Liver (tissue), 8 donors: ENCODE measurements at regions not wholly inside any gene's neighbourhood (a gene's known extent, or its start where the extent isn't known, plus 50 kb on each side); places are given as distances from the start of the nearest gene placed in this dataset.
"Not testable (repeated sequence)": the region's sequence is repeated elsewhere in the genome, so short reads cannot be mapped to it uniquely, and the experiment has no call there.

Experiments
- DNase-seq: peaks from one replicate; pipeline ENCODE4 v3.0.0-alpha.2; 2017; ENCODE audit warnings: low spot score
- H3K27ac ChIP-seq, 2 donors: one replicate each; pipeline ENCODE4 v1.7.0; 2013; ENCODE audit warnings: inconsistent platforms in 2 of 2, low read length in 2 of 2, control low read depth in 1 of 2, low read depth in 1 of 2, mild to moderate bottlenecking in 1 of 2
- H3K27me3 ChIP-seq, 4 donors: one replicate each; pipeline versions ENCODE4 v1.6.1 to v1.7.0; 2013; ENCODE audit warnings: low read length in 3 of 4, inconsistent platforms in 1 of 4, mild to moderate bottlenecking in 1 of 4, moderate library complexity in 1 of 4; ENCODE audit not compliant: control insufficient read depth in 4 of 4, insufficient read depth in 4 of 4
- H3K36me3 ChIP-seq, 4 donors: one replicate each; pipeline versions ENCODE4 v1.6.1 to v1.7.0; 2013; ENCODE audit warnings: low read length in 3 of 4, mild to moderate bottlenecking in 3 of 4, low read depth in 1 of 4, moderate library complexity in 1 of 4; ENCODE audit not compliant: control insufficient read depth in 4 of 4, insufficient read depth in 3 of 4
- H3K4me1 ChIP-seq, 4 donors: one replicate each; pipeline versions ENCODE4 v1.6.1 to v1.7.0; 2013; ENCODE audit warnings: low read length in 3 of 4, mild to moderate bottlenecking in 3 of 4, moderate library complexity in 1 of 4; ENCODE audit not compliant: control insufficient read depth in 4 of 4, insufficient read depth in 4 of 4
- H3K4me3 ChIP-seq, 3 donors: one replicate each; pipeline versions ENCODE4 v1.6.1 to v1.7.0; 2013; ENCODE audit warnings: low read length in 3 of 3, control low read depth in 1 of 3, low read depth in 1 of 3, mild to moderate bottlenecking in 1 of 3
- H3K9ac ChIP-seq, 2 donors: one replicate each; pipeline ENCODE4 v1.7.0; 2013; ENCODE audit warnings: low read length in 2 of 2, mild to moderate bottlenecking in 2 of 2, moderate library complexity in 2 of 2, control low read depth in 1 of 2, low read depth in 1 of 2
- H3K9me3 ChIP-seq, 4 donors: one replicate each; pipeline versions ENCODE4 v1.6.1 to v1.7.0; 2013; ENCODE audit warnings: low read length in 3 of 4; ENCODE audit not compliant: control insufficient read depth in 4 of 4
- CTCF ChIP-seq: fragments of 150-350 bp; IDR thresholded peaks from 2 replicates; pipeline ENCODE4 v1.5.1; 2017; ENCODE audit warnings: improper control_type of control experiment, low read depth, low read length; ENCODE audit not compliant: missing input control
- EGR1 ChIP-seq, 2 donors: IDR thresholded peaks; 2 replicates each; pipeline ENCODE4 v1.6.1; 2016 to 2018; ENCODE audit warnings: antibody characterized with exemption in 2 of 2, low read depth in 2 of 2
- FOXA2 ChIP-seq: IDR thresholded peaks from 2 replicates; pipeline ENCODE4 v1.6.1; 2016; ENCODE audit warnings: antibody characterized with exemption
- GABPA ChIP-seq, 2 donors: IDR thresholded peaks in 1 of 2; conservative IDR thresholded peaks in 1 of 2; 2 replicates each; pipeline ENCODE4 v1.6.1; 2016; ENCODE audit warnings: antibody characterized with exemption in 2 of 2, mild to moderate bottlenecking in 1 of 2, moderate library complexity in 1 of 2
- HNF4G ChIP-seq: IDR thresholded peaks from 2 replicates; pipeline ENCODE4 v1.6.1; 2016; ENCODE audit warnings: antibody characterized with exemption
- JUND ChIP-seq, 2 donors: IDR thresholded peaks; 2 replicates each; pipeline ENCODE4 v1.6.1; 2016; ENCODE audit warnings: antibody characterized with exemption in 2 of 2
- REST ChIP-seq: IDR thresholded peaks from 2 replicates; pipeline ENCODE4 v1.6.1; 2016; ENCODE audit warnings: antibody characterized with exemption, mild to moderate bottlenecking
- RXRA ChIP-seq, 2 donors: IDR thresholded peaks; 2 replicates each; pipeline ENCODE4 v1.6.1; 2017 to 2018; ENCODE audit warnings: antibody characterized with exemption in 2 of 2, mild to moderate bottlenecking in 1 of 2
- SP1 ChIP-seq: IDR thresholded peaks from 2 replicates; pipeline ENCODE4 v1.6.1; 2018; ENCODE audit warnings: antibody characterized with exemption, mild to moderate bottlenecking
- TAF1 ChIP-seq: conservative IDR thresholded peaks from 2 replicates; pipeline ENCODE4 v1.6.1; 2016; ENCODE audit warnings: antibody characterized with exemption, mild to moderate bottlenecking
- YY1 ChIP-seq: IDR thresholded peaks from 2 replicates; pipeline ENCODE4 v1.6.1; 2016; ENCODE audit warnings: antibody characterized with exemption, mild to moderate bottlenecking
- ZBTB33 ChIP-seq: IDR thresholded peaks from 2 replicates; pipeline ENCODE4 v1.6.1; 2016; ENCODE audit warnings: antibody characterized with exemption
- WGBS: extraction: QIAGEN DNeasy Blood & Tissue Kit; methylation state at CpG from one replicate; pipeline ENCODE4 v1.1.7; 2013; 5-methylcytosine and 5-hydroxymethylcytosine counted together
- donor health status: healthy.
- donor health status: healthy.
- donor health status: healthy.
- donor health status: healthy.
- donor health status: healthy.

- no peaks in the 10 kb centered on the region for H3K36me3 ChIP-seq
- H3K9me3 ChIP-seq, result no peaks in the 10 kb centered on the region
- no peaks in the 10 kb centered on the region for H3K4me1 ChIP-seq
- no peak overlapping the region for H3K27ac ChIP-seq
- no peak overlapping the region for H3K9ac ChIP-seq
- TF ChIP-seq TAF1 (no peak), FOXA2 (no peak), SP1 (no peak), EGR1 (IDR thresholded peaks at IDR 0.05; ENCODE audit: low read depth in 2 of 2) (no peak), CTCF (no peak), GABPA (IDR thresholded peaks at IDR 0.05 in 1 of 2, conservative IDR thresholded peaks at IDR 0.05 in 1 of 2) (no peak)
- WGBS, result 99% methylated on average over 1 of the region's 1 CpG
- no peak overlapping the region for H3K4me3 ChIP-seq
- DNase-seq, result no peak
- H3K27me3 ChIP-seq, result no peaks in the 10 kb centered on the region
Measured at GRCh38 chr2:58387701-58388100, 146.6 kb upstream of the FANCL start.

- H3K27me3 ChIP-seq, H3K4me3 ChIP-seq, H3K36me3 ChIP-seq, DNase-seq, H3K9me3 ChIP-seq, H3K9ac ChIP-seq, H3K27ac ChIP-seq, H3K4me1 ChIP-seq: not testable (repeated sequence)
- 64% methylated on average over 13 of the region's 14 CpGs for WGBS
Measured at GRCh38 chr2:58386904-58387303, 145.8 kb upstream of the FANCL start.

GRCh38 chr2:58378152-58378551, 137.0 kb upstream of the FANCL start:
- 96% methylated on average over 5 of the region's 5 CpGs for WGBS
- H3K36me3 ChIP-seq, result no peaks in the 10 kb centered on the region

GRCh38 chr2:58377181-58377580, 136.1 kb upstream of the FANCL start:
- Histone ChIP-seq H3K36me3 (no peaks in the 10 kb centered on the region), H3K9me3 (no peaks in the 10 kb centered on the region), H3K4me3 (no peak overlapping the region), H3K9ac (no peak overlapping the region), H3K27me3 (no peaks in the 10 kb centered on the region), H3K4me1 (no peaks in the 10 kb centered on the region), H3K27ac (no peak overlapping the region)
- TF ChIP-seq HNF4G (no peak), FOXA2 (no peak), REST (no peak), ZBTB33 (no peak), EGR1 (IDR thresholded peaks at IDR 0.05; ENCODE audit: low read depth in 2 of 2) (no peak), GABPA (IDR thresholded peaks at IDR 0.05 in 1 of 2, conservative IDR thresholded peaks at IDR 0.05 in 1 of 2) (no peak)
- 77% methylated on average over 1 of the region's 1 CpG for WGBS
- no peak for DNase-seq

More at GRCh38 chr2:58378152-58378551, 137.0 kb upstream of the FANCL start:
- H3K4me1 ChIP-seq, result no peaks in the 10 kb centered on the region
- TF ChIP-seq RXRA (IDR thresholded peaks at IDR 0.05) (no peak), TAF1 (no peak), EGR1 (IDR thresholded peaks at IDR 0.05; ENCODE audit: low read depth in 2 of 2) (no peak), YY1 (no peak), JUND (IDR thresholded peaks at IDR 0.05) (no peak), SP1 (no peak)
- H3K9me3 ChIP-seq, result no peaks in the 10 kb centered on the region
- no peak overlapping the region for H3K27ac ChIP-seq
- no peaks in the 10 kb centered on the region for H3K27me3 ChIP-seq
- H3K4me3 ChIP-seq, result no peak overlapping the region
- no peak for DNase-seq
- H3K9ac ChIP-seq, result no peak overlapping the region
